Stimulated activated CD8-positive, alpha-beta memory T cell treated with anti-CD3 and anti-CD28 coated beads, Interleukin-7, amount 100 ng/mL, for 48 hours (primary cell): ENCODE measurements at regions not wholly inside any gene's neighbourhood (a gene's known extent, or its start where the extent isn't known, plus 50 kb on each side); places are given as distances from the start of the nearest gene placed in this dataset.

Experiments
- DNase-seq, 2 donors: peaks; one replicate each; pipeline ENCODE4 v3.0.0-alpha.2; 2020; ENCODE audit warnings: low read depth in 1 of 2; ENCODE audit errors: extremely low read depth in 1 of 2

DNA sequence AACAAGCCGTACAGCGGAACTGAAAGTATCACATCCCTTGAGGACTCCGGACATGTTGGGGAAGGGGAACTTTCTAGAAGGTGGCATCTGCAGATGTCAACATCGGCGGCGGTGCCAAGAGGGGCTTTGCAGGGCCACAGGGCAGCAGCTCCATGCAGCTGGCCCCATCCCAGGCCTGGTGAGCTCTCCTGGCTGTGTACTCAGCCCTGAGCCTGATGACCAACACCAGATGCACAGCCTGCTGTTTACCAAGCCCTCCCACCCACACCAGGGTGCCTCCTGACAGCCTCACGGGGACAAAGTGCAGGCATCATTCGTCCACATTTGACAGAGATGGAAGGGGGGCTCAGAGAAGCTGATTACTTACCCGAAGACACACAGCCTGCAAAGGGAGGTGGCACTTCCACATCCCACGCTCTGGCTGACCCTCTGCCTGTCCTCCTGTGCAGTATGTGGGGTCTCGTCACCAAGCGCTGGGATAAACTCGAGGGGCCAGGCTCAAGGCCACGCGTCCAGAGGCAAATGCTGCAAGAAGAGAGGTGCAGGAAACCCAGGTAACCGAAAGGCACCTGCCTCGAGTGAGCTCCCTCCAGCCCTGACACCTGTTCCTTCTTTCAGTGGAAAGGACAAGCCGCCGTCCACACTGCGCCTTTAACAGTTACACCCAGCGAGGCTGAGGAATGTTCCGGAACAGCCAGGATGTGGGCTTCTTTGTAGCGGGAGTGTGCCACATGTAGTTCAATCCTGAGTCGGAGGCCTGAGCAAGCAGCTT, 69.0 kb upstream of the ASAP2 start:
- DNase-seq: no peak

- DNase-seq: no peak
Observed at GRCh38 chr2:9135822-9136558, 70.6 kb upstream of the ASAP2 start.

- DNase-seq: no peak
Observed at GRCh38 chr2:9127316-9127715, 79.3 kb upstream of the ASAP2 start.

DNA sequence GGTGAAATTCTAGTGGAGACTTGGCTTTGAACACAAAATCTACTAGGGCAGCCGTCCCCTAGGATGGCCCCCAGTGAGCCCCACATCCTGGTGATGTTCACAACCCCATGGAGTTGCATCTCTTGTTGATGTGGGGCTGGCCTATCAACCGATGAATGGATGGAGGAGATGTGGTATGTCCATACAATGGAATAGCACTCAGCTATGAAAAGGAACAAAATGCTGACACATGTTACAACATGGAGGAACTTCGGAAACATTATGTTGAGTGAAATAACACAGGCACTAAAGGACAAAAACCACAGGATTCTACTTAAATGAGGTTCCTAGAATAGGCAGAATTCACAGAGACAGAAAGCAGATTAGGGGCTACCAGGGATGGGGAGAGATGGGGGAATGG, 80.1 kb upstream of the ASAP2 start:
- no peak for DNase-seq

DNA sequence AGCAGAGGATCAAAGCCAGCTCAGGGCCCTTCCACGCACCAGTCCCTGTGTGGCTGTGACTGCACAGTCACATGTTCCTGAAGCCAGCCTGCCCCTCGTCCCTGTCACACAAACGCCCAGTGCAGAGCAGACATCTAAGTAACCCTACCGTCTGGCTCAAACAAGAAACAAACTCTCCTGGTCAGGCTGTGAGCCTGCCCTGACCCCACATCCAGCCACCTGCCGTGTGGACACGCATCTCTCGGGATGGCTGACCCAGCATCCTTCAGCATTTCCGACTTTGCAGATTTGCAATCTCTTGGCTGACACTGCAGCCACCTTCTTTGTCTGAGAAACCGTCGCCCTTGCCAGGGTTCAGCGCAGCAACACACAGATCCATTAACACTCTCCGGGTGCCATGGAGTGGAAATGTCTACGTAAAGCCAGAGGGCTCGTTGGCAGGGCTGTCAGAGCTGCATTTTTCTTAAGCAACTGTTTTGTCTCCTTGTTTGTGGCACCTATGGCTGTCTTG, 82.3 kb upstream of the ASAP2 start:
- no peak for DNase-seq

DNA sequence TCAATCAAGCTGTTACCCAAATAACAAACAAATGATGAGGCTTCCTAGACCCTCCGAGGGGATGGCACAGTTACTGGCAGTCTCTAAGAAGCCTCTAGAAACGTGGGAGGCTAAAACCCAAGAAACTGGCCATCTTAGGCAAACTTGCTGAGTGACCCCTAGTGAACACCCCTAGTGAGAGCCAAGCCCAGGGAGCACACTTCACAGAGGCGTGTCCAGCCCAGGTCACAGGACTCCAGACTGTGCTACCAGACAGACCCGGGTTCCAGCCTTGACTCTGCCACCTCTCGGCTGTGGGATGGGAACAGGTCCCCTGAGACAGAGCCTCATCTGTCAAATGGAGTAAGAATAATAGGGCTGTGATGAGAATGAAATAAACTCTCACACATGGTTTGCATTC, 83.5 kb upstream of the ASAP2 start:
- no peak for DNase-seq

GRCh38 chr2:9122367-9122766, 84.2 kb upstream of the ASAP2 start:
- no peak for DNase-seq

DNA sequence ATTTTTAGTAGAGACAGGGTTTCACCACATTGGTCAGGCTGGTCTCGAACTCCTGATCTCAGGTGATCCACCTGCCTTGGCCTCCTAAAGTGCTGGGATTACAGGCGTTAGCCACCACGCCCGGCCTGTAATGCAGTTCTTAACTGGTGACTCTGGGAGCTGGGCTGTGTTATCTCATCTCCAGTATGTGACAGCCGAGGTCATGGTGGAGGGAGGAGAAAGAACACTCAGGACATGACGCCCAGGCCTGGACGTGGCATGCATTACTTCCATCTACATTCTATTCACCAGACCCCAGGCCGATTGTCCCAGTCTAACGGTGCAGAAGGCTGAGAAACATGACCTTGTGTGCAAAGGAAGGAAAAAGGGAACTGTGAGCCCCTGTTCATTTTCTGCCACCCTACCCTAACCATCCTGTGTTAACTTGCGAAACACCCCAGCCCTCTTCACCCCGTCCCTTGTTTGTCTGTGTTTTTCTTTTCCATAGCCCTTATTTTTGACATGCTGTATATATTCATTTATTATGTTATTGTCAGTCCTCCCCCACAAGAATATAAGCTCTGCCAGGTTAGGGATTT, 88.1 kb upstream of the ASAP2 start:
- DNase-seq: no peak

DNA sequence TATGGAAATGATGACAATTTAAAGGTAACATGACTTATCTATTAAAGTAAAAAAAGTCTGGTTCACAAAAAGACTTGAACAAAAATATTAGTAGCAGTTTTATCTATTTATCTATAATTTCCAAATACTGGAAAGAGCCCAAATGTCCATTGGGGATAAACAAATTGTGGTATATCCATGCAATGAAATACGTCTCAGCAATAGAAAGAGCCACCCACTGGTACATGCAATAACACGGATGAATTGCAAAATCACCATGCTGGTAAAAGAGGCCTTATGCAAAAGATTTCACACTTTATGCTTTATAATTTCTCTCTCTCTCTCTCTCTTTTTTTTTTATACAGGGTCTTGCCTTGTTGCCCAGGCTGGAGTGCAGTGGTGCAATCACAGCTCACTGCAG, 91.4 kb upstream of the ASAP2 start:
- DNase-seq: no peak

GRCh38 chr2:9114458-9114857, 92.2 kb upstream of the ASAP2 start:
- no peak for DNase-seq

DNA sequence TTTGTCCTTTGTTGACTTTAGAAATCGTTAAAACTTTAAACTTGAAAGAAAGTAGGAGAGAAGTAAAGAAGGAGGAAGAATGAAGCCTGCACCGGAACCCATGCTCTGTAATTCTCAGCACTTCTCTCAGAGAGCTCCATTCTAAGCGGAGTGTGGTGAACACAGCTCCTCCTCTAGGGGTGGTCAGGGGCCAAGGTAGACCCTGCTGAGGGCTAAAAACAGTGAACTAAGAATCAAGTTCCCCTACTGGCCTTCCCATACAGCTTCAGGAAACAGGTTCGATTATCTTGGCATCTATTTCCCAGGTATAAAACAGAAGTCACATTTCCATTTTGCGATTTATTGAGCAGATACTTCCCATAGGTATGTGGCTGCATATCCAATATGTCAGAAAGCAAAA, 92.7 kb upstream of the ASAP2 start:
- no peak for DNase-seq

DNA sequence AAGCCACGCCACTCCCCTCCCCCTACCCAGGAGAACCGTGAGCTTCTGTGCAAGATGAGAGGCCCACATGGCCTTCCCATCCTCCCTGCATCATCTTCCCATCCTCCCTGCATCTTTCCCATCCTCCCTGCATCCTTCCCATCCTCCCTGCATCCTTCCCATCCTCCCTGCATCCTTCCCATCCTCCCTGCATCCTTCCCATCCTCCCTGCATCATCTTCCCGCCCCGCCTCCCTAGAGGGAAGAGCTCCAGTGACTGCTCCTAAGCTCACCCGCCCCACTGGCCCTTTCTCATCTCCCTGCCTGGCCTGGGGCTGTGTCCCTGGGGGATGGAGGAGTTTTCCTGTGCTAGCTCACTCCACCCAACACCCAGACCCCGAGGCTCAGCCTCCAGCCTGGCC, 93.3 kb upstream of the ASAP2 start:
- no peak for DNase-seq

- no peak for DNase-seq
Observed at GRCh38 chr2:9112079-9112721, 94.4 kb upstream of the ASAP2 start.

GRCh38 chr2:9110893-9111569, 95.6 kb upstream of the ASAP2 start:
- DNase-seq: no peak

GRCh38 chr2:9110346-9110884, 96.2 kb upstream of the ASAP2 start:
- DNase-seq: no peak

- DNase-seq: no peak
Observed at GRCh38 chr2:9109871-9110270, 96.7 kb upstream of the ASAP2 start.

DNA sequence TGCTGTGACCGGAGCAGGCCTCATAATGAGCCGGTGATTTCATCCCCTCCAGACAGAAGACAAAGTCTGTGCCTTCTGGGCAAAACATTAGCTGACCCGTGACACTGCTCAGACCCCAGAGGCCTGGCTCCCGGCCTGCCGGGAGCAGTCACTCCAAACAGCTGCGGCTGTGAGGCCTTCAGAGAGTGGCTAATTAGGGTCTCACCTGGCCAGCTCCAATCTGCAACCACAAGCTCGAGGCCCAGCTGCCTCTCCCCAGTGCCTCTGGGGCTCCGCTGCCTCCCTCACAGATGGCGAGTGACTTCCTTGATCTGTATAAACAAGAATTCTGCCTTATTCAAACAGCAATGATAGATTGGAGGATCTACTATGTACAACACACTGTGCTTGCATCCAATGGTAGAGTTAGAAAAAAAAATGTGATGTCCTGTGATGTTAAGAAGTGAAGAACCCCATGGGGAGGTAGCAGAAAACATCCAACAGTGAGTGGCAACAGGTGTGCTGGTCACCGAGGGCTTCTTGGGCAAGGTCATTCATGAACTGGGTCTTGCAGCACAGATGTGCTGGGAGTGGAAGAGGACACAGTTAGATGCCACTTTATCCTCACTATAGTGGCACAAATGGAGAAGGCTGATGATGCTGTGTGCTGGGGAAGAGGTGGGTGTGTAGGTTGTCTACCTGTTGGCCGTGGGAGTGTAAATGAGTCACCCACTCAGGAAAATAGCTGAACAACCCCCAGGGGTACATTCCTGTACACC, 98.2 kb upstream of the ASAP2 start:
- DNase-seq: no peak

GRCh38 chr2:9107168-9108025, 99.2 kb upstream of the ASAP2 start:
- DNase-seq: no peak
